CD4-positive, alpha-beta memory T cell (primary cell): ENCODE measurements at regions not wholly inside any gene's neighbourhood (a gene's known extent, or its start where the extent isn't known, plus 50 kb on each side); places are given as distances from the start of the nearest gene placed in this dataset.

Experiments used
- CTCF ChIA-PET: fragments of 350-600 bp; sonication (Branson Sonifier 250); formaldehyde crosslinking; loops from one replicate; lab custom pipeline; 2021; ENCODE audit warnings: inconsistent platforms; ENCODE audit not compliant: partially characterized antibody; lab: Charles Lee
- POLR2A ChIA-PET: fragments of 350-600 bp; sonication (Branson Sonifier 250); formaldehyde crosslinking; loops from one replicate; lab custom pipeline; 2021; ENCODE audit not compliant: partially characterized antibody; lab: Charles Lee
- DNase-seq, 5 donors: peaks; one replicate each; pipeline versions ENCODE4 v3.0.0 to v3.0.0-alpha.2; 2020 to 2022; ENCODE audit warnings: mixed read lengths in 1 of 5
- H3K27ac ChIP-seq: one replicate; pipeline ENCODE4 v1.7.0; 2013; ENCODE audit warnings: low read depth, low read length
- H3K27me3 ChIP-seq: 2 replicates; pipeline ENCODE4 v1.7.0; 2013; ENCODE audit warnings: mild to moderate bottlenecking, low read length, moderate library complexity; ENCODE audit not compliant: insufficient read depth
- H3K36me3 ChIP-seq: 2 replicates; pipeline ENCODE4 v1.7.0; 2013; ENCODE audit warnings: mild to moderate bottlenecking, low read length, moderate library complexity; ENCODE audit not compliant: insufficient read depth
- H3K4me1 ChIP-seq: 2 replicates; pipeline ENCODE4 v1.7.0; 2013; ENCODE audit warnings: mild to moderate bottlenecking, low read length, moderate library complexity; ENCODE audit not compliant: insufficient read depth
- H3K4me3 ChIP-seq, 2 donors: one replicate each; pipeline ENCODE4 v1.7.0; 2013; ENCODE audit warnings: low read length in 2 of 2, mild to moderate bottlenecking in 1 of 2
- H3K9me3 ChIP-seq, 2 donors: one replicate each; pipeline ENCODE4 v1.7.0; 2013; ENCODE audit warnings: low read length in 2 of 2, control low read depth in 1 of 2; ENCODE audit not compliant: control insufficient read depth in 1 of 2
- H3K27ac Mint-ChIP-seq, 7 donors: one replicate each; pipeline ENCODE4 v1.8.0; 2020 to 2021; ENCODE audit warnings: mixed read lengths in 7 of 7, mild to moderate bottlenecking in 6 of 7, inconsistent platforms in 3 of 7, moderate library complexity in 3 of 7
- H3K27me3 Mint-ChIP-seq, 2 donors: one replicate each; pipeline ENCODE4 v1.8.0; 2020 to 2021; ENCODE audit warnings: mixed read lengths in 2 of 2
- H3K36me3 Mint-ChIP-seq, 2 donors: one replicate each; pipeline ENCODE4 v1.8.0; 2020 to 2021; ENCODE audit warnings: mixed read lengths in 2 of 2, inconsistent platforms in 1 of 2, mild to moderate bottlenecking in 1 of 2
- H3K4me1 Mint-ChIP-seq, 4 donors: one replicate each; pipeline ENCODE4 v1.8.0; 2020 to 2021; ENCODE audit warnings: mixed read lengths in 4 of 4, mild to moderate bottlenecking in 1 of 4
- H3K4me3 Mint-ChIP-seq, 8 donors: one replicate each; pipeline ENCODE4 v1.8.0; 2020 to 2021; ENCODE audit warnings: mixed read lengths in 8 of 8, mild to moderate bottlenecking in 7 of 8, moderate library complexity in 6 of 8, inconsistent platforms in 3 of 8
- H3K9me3 Mint-ChIP-seq, 8 donors: one replicate each; pipeline ENCODE4 v1.8.0; 2020 to 2021; ENCODE audit warnings: mixed read lengths in 8 of 8, mild to moderate bottlenecking in 5 of 8, inconsistent platforms in 3 of 8, moderate library complexity in 1 of 8
- intact Hi-C: fragments of 100-400 bp; cut with micrococcal nuclease; formaldehyde crosslinking; loops from one replicate; pipeline ENCODE4 v1.15.1; 2023

DNA sequence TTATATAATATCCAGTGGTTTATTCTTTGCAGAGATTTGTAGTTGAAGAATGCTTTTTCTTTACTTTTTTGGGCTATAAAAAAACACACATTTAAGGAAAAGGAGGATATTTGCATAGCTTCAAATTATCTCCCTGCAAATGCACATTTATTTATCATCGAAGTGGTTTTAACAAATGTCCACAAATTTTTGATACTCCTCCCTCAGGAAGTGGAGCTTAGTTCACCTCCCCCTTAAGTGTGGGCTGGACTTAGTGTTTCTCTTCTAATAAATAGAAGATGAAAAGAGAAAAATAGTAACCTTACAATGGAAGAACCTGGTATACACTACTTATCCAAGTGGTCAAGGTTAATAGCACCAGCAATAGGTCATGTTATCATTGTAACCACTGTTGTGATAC lies 537.6 kb downstream of the ARL4A start:
- Mint-ChIP-seq H3K4me3 (peak overlapping the region in 1 of 8 donors; percentile 9), H3K9me3 (peaks cover 0 to 2% (median 0%) of the 10 kb centered on the region in 8 donors), H3K27me3 (peaks cover 0 to 3% of the 10 kb centered on the region in 2 donors), H3K36me3 (no peaks in the 10 kb centered on the region), H3K4me1 (no peaks in the 10 kb centered on the region), H3K27ac (no peak overlapping the region)
- intact Hi-C loops: no loop called here
- Histone ChIP-seq H3K4me3 (no peak overlapping the region), H3K27ac (no peak overlapping the region), H3K36me3 (no peaks in the 10 kb centered on the region), H3K4me1 (no peaks in the 10 kb centered on the region), H3K27me3 (no peaks in the 10 kb centered on the region), H3K9me3 (no peaks in the 10 kb centered on the region)
- DNase-seq: no peak
- ChIA-PET POLR2A (no interaction called here), CTCF (interaction anchor here (1.6 kb wide), 1 partner anchor 538 kb away, joined by 4 read pairs; the partner anchor contains the start of gene ARL4A)

DNA sequence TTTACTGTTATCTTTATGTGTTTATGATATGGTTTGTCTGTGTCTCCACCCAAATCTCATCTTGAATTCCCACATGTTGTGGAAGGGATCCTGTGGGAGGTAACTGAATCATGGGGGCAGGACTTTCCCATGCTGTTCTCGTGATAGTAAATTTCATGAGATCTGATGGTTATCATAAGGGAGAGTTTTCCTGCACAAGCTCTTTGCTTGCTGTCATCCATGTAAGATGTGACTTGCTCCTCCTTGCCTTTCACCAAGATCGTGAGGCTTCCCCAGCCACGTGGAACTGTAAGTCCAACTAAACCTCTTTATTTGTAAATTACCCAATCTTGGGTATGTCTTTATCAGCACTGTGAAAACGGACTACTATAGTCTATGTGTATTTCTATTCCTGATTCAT lies 539.0 kb downstream of the ARL4A start:
- H3K9me3 ChIP-seq: no peaks in the 10 kb centered on the region
- Mint-ChIP-seq H3K4me1 (no peaks in the 10 kb centered on the region), H3K9me3 (peaks cover 0 to 2% (median 0%) of the 10 kb centered on the region in 8 donors), H3K27ac (no peak overlapping the region), H3K27me3 (peaks cover 0 to 3% of the 10 kb centered on the region in 2 donors), H3K36me3 (no peaks in the 10 kb centered on the region), H3K4me3 (no peak overlapping the region)
- H3K27ac ChIP-seq: no peak overlapping the region
- POLR2A ChIA-PET: no interaction called here
- intact Hi-C loops: no loop called here
- CTCF ChIA-PET: no interaction called here
- H3K36me3 ChIP-seq: no peaks in the 10 kb centered on the region
- H3K4me1 ChIP-seq: no peaks in the 10 kb centered on the region
- DNase-seq: no peak
- no peak overlapping the region for H3K4me3 ChIP-seq
- H3K27me3 ChIP-seq: no peaks in the 10 kb centered on the region

DNA sequence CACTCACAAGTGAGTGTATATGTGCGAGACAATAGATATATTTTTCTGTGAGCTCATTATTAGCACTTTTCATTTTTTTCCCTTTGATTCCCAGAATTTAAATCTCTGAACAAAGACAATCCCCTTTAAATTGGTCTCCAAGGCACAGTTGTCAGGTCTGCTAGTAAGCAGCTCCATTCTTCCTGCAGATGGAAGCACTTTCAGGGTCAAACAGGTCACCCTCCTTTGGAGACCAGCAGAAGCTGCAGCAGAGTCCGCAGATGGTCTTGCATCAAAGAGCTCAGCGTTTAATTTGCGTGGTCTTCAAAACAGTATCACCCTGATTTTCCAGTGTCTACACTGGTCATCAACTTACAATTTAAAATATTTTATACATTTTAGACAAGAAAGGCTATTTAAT lies 543.8 kb downstream of the ARL4A start:
- Histone ChIP-seq H3K36me3 (no peaks in the 10 kb centered on the region), H3K4me3 (no peak overlapping the region), H3K27me3 (no peaks in the 10 kb centered on the region), H3K4me1 (no peaks in the 10 kb centered on the region), H3K27ac (no peak overlapping the region), H3K9me3 (no peaks in the 10 kb centered on the region)
- Mint-ChIP-seq H3K9me3 (peaks cover 0 to 2% (median 0%) of the 10 kb centered on the region in 8 donors), H3K4me1 (no peaks in the 10 kb centered on the region), H3K36me3 (no peaks in the 10 kb centered on the region), H3K27ac (no peak overlapping the region), H3K4me3 (no peak overlapping the region), H3K27me3 (peaks cover 0 to 2% of the 10 kb centered on the region in 2 donors)
- POLR2A ChIA-PET: no interaction called here
- no peak for DNase-seq
- CTCF ChIA-PET: no interaction called here
- intact Hi-C loops: no loop called here

DNA sequence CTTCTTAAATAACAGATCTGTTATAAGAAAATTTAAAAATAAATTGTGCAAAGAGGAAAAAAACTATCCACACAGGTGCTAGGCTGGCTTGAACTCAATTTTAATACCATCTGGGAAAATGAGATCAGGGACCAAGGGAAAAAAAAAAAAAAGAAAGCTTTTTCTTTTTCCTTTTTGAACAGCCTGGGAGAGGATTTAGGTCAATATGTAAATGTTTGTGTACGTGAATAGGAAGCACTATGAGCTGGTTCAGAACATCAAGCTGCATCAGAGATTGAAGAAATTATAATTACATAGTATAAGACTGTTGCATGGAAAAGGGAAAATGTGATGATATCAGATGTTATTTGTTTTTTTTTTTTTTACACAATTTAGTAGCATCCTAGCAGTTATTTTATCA lies 548.0 kb downstream of the ARL4A start:
- no peaks in the 10 kb centered on the region for H3K4me1 Mint-ChIP-seq

DNA sequence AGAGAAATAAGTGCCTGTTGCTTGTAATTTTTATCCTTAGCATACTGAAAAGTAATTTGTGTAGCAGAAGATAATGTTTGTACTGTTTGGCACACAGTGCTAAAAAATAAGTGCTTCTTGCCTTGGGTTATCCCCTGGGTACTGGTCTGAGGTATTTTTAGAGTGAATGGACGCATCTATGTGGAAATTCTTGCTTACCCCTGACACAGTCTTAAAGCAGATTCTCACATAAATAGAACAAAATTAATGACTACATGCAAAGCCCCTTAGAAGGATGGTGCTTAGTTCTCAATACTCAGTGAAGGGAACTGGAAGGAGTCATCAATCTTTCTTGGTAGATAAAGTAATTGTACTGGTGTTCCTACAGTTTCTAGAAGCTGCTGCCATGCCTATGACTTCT lies 548.6 kb downstream of the ARL4A start:
- H3K9me3 Mint-ChIP-seq: no peaks in the 10 kb centered on the region
- DNase-seq: no peak

More for the DNA sequence above, 548.0 kb downstream of the ARL4A start:
- H3K27me3 Mint-ChIP-seq: peaks cover 0 to 2% of the 10 kb centered on the region in 2 donors
- Histone ChIP-seq H3K9me3 (no peaks in the 10 kb centered on the region), H3K27ac (no peak overlapping the region), H3K4me3 (no peak overlapping the region), H3K36me3 (no peaks in the 10 kb centered on the region), H3K4me1 (no peaks in the 10 kb centered on the region), H3K27me3 (no peaks in the 10 kb centered on the region)
- DNase-seq: no peak
- H3K9me3 Mint-ChIP-seq: no peaks in the 10 kb centered on the region
- H3K36me3 Mint-ChIP-seq: no peaks in the 10 kb centered on the region
- no peak overlapping the region for H3K27ac Mint-ChIP-seq
- no peak overlapping the region for H3K4me3 Mint-ChIP-seq
- ChIA-PET CTCF (no interaction called here), POLR2A (no interaction called here)
- intact Hi-C loops: no loop called here

DNA sequence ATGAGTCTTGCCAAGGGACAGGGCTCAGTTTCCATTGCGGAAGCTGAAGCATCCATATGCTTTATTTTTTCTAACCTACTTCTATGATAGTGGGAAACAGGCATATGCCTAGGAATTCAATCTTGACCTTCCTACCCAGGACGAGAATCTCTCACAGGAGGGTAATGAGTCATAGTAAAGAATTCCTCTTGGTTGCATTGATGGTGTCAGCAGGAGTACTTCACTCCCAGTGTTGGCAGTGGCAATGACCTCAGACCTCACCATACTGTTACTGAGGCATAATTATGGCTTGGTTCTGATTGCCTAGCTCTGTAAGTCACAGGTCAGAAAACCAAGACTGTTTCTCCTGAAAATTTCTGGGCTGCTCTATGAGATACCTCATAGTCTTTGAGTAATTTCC lies 552.9 kb downstream of the ARL4A start:
- H3K4me1 Mint-ChIP-seq: no peaks in the 10 kb centered on the region
- POLR2A ChIA-PET: no interaction called here
- DNase-seq: no peak
- Histone ChIP-seq H3K27me3 (no peaks in the 10 kb centered on the region), H3K9me3 (no peaks in the 10 kb centered on the region), H3K4me1 (no peaks in the 10 kb centered on the region), H3K36me3 (no peaks in the 10 kb centered on the region), H3K4me3 (no peak overlapping the region), H3K27ac (no peak overlapping the region)
- peaks cover 0 to 2% of the 10 kb centered on the region in 2 donors for H3K27me3 Mint-ChIP-seq
- no peaks in the 10 kb centered on the region for H3K36me3 Mint-ChIP-seq
- no peaks in the 10 kb centered on the region for H3K9me3 Mint-ChIP-seq
- no peak overlapping the region for H3K4me3 Mint-ChIP-seq
- no peak overlapping the region for H3K27ac Mint-ChIP-seq
- intact Hi-C loops: no loop called here
- CTCF ChIA-PET: no interaction called here

More for the DNA sequence above, 548.6 kb downstream of the ARL4A start:
- H3K4me1 Mint-ChIP-seq: no peaks in the 10 kb centered on the region
- POLR2A ChIA-PET: no interaction called here
- H3K4me3 Mint-ChIP-seq: no peak overlapping the region
- Histone ChIP-seq H3K4me1 (no peaks in the 10 kb centered on the region), H3K27me3 (no peaks in the 10 kb centered on the region), H3K4me3 (no peak overlapping the region), H3K27ac (no peak overlapping the region), H3K36me3 (no peaks in the 10 kb centered on the region), H3K9me3 (no peaks in the 10 kb centered on the region)
- H3K36me3 Mint-ChIP-seq: no peaks in the 10 kb centered on the region
- intact Hi-C loops: no loop called here
- no peak overlapping the region for H3K27ac Mint-ChIP-seq
- CTCF ChIA-PET: no interaction called here
- H3K27me3 Mint-ChIP-seq: peaks cover 0 to 2% of the 10 kb centered on the region in 2 donors

DNA sequence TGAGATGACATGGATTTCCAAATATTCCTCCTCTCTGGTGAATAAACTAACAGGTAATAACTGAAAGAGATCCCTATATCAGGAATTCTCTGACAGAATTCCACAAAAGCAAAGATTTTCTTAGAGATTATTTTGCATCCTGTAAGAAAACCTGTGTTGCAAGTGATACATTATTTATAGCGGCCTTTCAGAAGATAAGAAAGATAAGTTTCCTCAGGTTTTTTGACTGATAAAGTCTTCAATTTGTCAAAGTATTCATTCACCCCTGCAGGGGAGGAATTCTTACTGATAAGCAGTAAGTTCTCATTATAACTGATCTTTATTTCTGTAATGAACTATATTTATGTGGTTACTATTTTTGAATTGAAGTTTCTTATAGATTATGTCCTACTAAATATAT lies 554.0 kb downstream of the ARL4A start:
- Histone ChIP-seq H3K27ac (no peak overlapping the region), H3K27me3 (no peaks in the 10 kb centered on the region), H3K4me3 (no peak overlapping the region), H3K4me1 (no peaks in the 10 kb centered on the region), H3K9me3 (no peaks in the 10 kb centered on the region), H3K36me3 (no peaks in the 10 kb centered on the region)
- Mint-ChIP-seq H3K4me3 (no peak overlapping the region), H3K27ac (no peak overlapping the region), H3K36me3 (no peaks in the 10 kb centered on the region), H3K27me3 (peaks cover 0 to 2% of the 10 kb centered on the region in 2 donors), H3K9me3 (no peaks in the 10 kb centered on the region), H3K4me1 (no peaks in the 10 kb centered on the region)
- DNase-seq: no peak
- intact Hi-C loops: no loop called here
- POLR2A ChIA-PET: no interaction called here
- CTCF ChIA-PET: no interaction called here

DNA sequence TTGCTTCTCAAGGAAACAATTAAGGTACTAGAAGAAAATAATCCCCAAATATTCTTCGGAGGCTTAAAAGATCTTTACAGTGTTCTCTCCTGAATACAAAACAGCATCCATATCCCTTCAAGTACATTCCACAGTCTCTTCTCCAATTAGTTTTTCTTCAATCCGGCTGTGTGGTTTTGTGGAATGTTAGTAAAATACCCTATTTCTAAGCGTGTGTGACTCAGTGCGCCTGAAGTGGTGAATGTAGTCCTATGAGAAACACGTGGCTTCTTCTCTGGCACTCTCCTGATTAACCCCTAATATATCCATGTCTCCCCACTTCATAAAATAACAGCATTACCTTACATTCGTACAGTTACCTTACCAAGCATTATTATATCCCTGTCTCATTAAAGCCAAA lies 570.2 kb downstream of the ARL4A start:
- Histone ChIP-seq H3K27ac (no peak overlapping the region), H3K9me3 (no peaks in the 10 kb centered on the region), H3K36me3 (no peaks in the 10 kb centered on the region), H3K4me3 (no peak overlapping the region), H3K27me3 (no peaks in the 10 kb centered on the region), H3K4me1 (no peaks in the 10 kb centered on the region)
- H3K9me3 Mint-ChIP-seq: no peaks in the 10 kb centered on the region
- H3K27me3 Mint-ChIP-seq: peaks cover 1 to 2% of the 10 kb centered on the region in 2 donors
- ChIA-PET CTCF (interaction anchor here (3.1 kb wide), 1 partner anchor 572 kb away, joined by 18 read pairs; the partner anchor contains the start of gene ARL4A), POLR2A (no interaction called here)
- DNase-seq: no peak
- H3K4me1 Mint-ChIP-seq: no peaks in the 10 kb centered on the region
- H3K4me3 Mint-ChIP-seq: no peak overlapping the region
- H3K27ac Mint-ChIP-seq: no peak overlapping the region
- intact Hi-C loops: no loop called here
- no peaks in the 10 kb centered on the region for H3K36me3 Mint-ChIP-seq
